Activated T-cell treated with anti-CD3 and anti-CD28 coated beads, Interleukin-2, amount 50 U/mL, for 48 hours (primary cell): ENCODE measurements at regions not wholly inside any gene's neighbourhood (a gene's known extent, or its start where the extent isn't known, plus 50 kb on each side); places are given as distances from the start of the nearest gene placed in this dataset.
"Not testable (repeated sequence)": the region's sequence is repeated elsewhere in the genome, so short reads cannot be mapped to it uniquely, and the experiment has no call there.

Source experiments
- DNase-seq, 2 experiments: peaks; one replicate each; pipeline ENCODE4 v3.0.0-alpha.2; 2020

- DNase-seq: not testable (repeated sequence)
Observed at GRCh38 chr9:6103911-6104310, 88.5 kb upstream of the RANBP6 start.

- DNase-seq: not testable (repeated sequence)
Observed at GRCh38 chr9:6102336-6102987, 87.0 kb upstream of the RANBP6 start.

- DNase-seq: not testable (repeated sequence)
Observed at GRCh38 chr9:6101725-6102124, 86.3 kb upstream of the RANBP6 start.

GRCh38 chr9:6099346-6099745 is 83.9 kb upstream of the RANBP6 start:
- not testable (repeated sequence) for DNase-seq

GRCh38 chr9:6098431-6098830 is 83.0 kb upstream of the RANBP6 start:
- no peak for DNase-seq

- DNase-seq: no peak
Observed at GRCh38 chr9:6096821-6097220, 81.4 kb upstream of the RANBP6 start.

- DNase-seq: no peak
Observed at GRCh38 chr9:6090277-6091210, 75.1 kb upstream of the RANBP6 start.

GRCh38 chr9:6089300-6089699 is 73.9 kb upstream of the RANBP6 start:
- DNase-seq: no peak

- no peak for DNase-seq
Observed at GRCh38 chr9:6086006-6086655, 70.7 kb upstream of the RANBP6 start.

GRCh38 chr9:6080154-6080716 is 64.8 kb upstream of the RANBP6 start:
- DNase-seq: peak; percentile 79 to 80

- no peak for DNase-seq
Observed at GRCh38 chr9:6079386-6079785, 64.0 kb upstream of the RANBP6 start.

- DNase-seq: no peak
Observed at GRCh38 chr9:6078382-6079105, 63.1 kb upstream of the RANBP6 start.

- no peak for DNase-seq
Observed at GRCh38 chr9:6076851-6077250, 61.4 kb upstream of the RANBP6 start.

GRCh38 chr9:6073731-6074130 is 58.3 kb upstream of the RANBP6 start:
- no peak for DNase-seq

GRCh38 chr9:6072865-6073264 is 57.4 kb upstream of the RANBP6 start:
- no peak for DNase-seq

GRCh38 chr9:6072453-6072852 is 57.0 kb upstream of the RANBP6 start:
- no peak for DNase-seq

GRCh38 chr9:6068983-6069382 is 53.6 kb upstream of the RANBP6 start:
- DNase-seq: no peak

- no peak for DNase-seq
Observed at GRCh38 chr9:6067426-6067825, 52.0 kb upstream of the RANBP6 start.
